ENCODE measurements at regions not wholly inside any gene's neighbourhood (a gene's known extent, or its start where the extent isn't known, plus 50 kb on each side); places are given as distances from the start of the nearest gene placed in this dataset.

DNA sequence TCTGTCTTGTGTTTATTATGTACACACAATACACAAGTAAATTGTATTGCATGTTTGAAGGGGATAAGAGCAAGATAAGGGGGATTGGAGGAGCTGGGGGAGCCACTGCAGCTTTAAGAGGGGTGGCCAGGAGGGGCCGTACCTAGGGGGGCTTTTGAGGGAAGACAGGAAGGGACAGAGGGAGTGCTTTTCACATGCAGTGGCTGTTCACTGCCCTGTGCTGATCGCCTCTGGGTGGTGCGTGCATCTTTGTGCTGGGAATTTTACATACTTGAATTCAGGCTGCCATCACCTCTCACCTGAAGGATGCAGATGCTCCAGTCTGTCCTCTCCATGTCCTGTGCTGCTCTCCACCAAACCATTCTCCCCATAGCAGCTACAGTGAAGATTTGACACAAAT, 179.5 kb downstream of the PTPRU start:
- TF ChIP-seq, protein P1, sequence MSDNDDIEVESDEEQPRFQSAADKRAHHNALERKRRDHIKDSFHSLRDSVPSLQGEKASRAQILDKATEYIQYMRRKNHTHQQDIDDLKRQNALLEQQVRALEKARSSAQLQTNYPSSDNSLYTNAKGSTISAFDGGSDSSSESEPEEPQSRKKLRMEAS (IDR thresholded peaks at IDR 0.05; ENCODE audit: low read depth, low read length) = no peak
- TF ChIP-seq, protein P2, sequence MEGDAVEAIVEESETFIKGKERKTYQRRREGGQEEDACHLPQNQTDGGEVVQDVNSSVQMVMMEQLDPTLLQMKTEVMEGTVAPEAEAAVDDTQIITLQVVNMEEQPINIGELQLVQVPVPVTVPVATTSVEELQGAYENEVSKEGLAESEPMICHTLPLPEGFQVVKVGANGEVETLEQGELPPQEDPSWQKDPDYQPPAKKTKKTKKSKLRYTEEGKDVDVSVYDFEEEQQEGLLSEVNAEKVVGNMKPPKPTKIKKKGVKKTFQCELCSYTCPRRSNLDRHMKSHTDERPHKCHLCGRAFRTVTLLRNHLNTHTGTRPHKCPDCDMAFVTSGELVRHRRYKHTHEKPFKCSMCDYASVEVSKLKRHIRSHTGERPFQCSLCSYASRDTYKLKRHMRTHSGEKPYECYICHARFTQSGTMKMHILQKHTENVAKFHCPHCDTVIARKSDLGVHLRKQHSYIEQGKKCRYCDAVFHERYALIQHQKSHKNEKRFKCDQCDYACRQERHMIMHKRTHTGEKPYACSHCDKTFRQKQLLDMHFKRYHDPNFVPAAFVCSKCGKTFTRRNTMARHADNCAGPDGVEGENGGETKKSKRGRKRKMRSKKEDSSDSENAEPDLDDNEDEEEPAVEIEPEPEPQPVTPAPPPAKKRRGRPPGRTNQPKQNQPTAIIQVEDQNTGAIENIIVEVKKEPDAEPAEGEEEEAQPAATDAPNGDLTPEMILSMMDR (IDR thresholded peaks at IDR 0.05; ENCODE audit: low read depth, low read length) = no peak
- no peak for TF ChIP-seq MYC (IDR thresholded peaks at IDR 0.05; ENCODE audit: low read depth, low read length)
- TF ChIP-seq POLR2A (IDR thresholded peaks at IDR 0.05; ENCODE audit: extremely low read depth, insufficient read length) = no peak

Measured in NB4 (cell line).